ES-I3 (cell line): ENCODE measurements at regions not wholly inside any gene's neighbourhood (a gene's known extent, or its start where the extent isn't known, plus 50 kb on each side); places are given as distances from the start of the nearest gene placed in this dataset.
"Not testable (repeated sequence)": the region's sequence is repeated elsewhere in the genome, so short reads cannot be mapped to it uniquely, and the experiment has no call there.

ENCODE experiments used
- H3K36me3 ChIP-seq: 2 replicates; pipeline ENCODE4 v1.6.1; 2013; ENCODE audit warnings: mild to moderate bottlenecking, low read length, control low read depth, moderate library complexity; ENCODE audit not compliant: insufficient read depth
- H3K4me1 ChIP-seq: 2 replicates; pipeline ENCODE4 v1.6.1; 2013; ENCODE audit warnings: mild to moderate bottlenecking, control low read depth, low read length; ENCODE audit not compliant: insufficient read depth
- H3K9ac ChIP-seq: 2 replicates; pipeline ENCODE4 v1.6.1; 2013; ENCODE audit warnings: low read depth, mild to moderate bottlenecking, low read length, moderate library complexity
- H3K9me3 ChIP-seq: 2 replicates; pipeline ENCODE4 v1.6.1; 2013; ENCODE audit warnings: mild to moderate bottlenecking, low read length, moderate library complexity; ENCODE audit not compliant: control insufficient read depth, insufficient read depth

GRCh38 chr4:131610517-131610916 is 1538.6 kb upstream of the PCDH10 start:
- not testable (repeated sequence) for H3K9me3 ChIP-seq, H3K9ac ChIP-seq, H3K36me3 ChIP-seq, H3K4me1 ChIP-seq

- Histone ChIP-seq H3K9ac (no peak overlapping the region), H3K9me3 (no peaks in the 10 kb centered on the region), H3K36me3 (no peaks in the 10 kb centered on the region), H3K4me1 (no peaks in the 10 kb centered on the region)
These were observed 1535.8 kb upstream of the PCDH10 start for GRCh38 chr4:131613086-131613823.

- no peaks in the 10 kb centered on the region for H3K4me1 ChIP-seq
- H3K9me3 ChIP-seq: no peaks in the 10 kb centered on the region
- H3K9ac ChIP-seq: no peak overlapping the region
- H3K36me3 ChIP-seq: no peaks in the 10 kb centered on the region
These were observed 1535.3 kb upstream of the PCDH10 start for GRCh38 chr4:131613824-131614216.

- Histone ChIP-seq H3K36me3 (no peaks in the 10 kb centered on the region), H3K9ac (no peak overlapping the region), H3K4me1 (no peaks in the 10 kb centered on the region), H3K9me3 (peaks cover 4% of the 10 kb centered on the region)
These were observed 1516.2 kb upstream of the PCDH10 start for GRCh38 chr4:131632877-131633276.

- Histone ChIP-seq H3K4me1 (no peaks in the 10 kb centered on the region), H3K9me3 (peaks cover 4% of the 10 kb centered on the region), H3K36me3 (no peaks in the 10 kb centered on the region), H3K9ac (no peak overlapping the region)
These were observed 1513.9 kb upstream of the PCDH10 start for GRCh38 chr4:131635191-131635590.

- H3K9ac ChIP-seq: no peak overlapping the region
These were observed 1510.3 kb upstream of the PCDH10 start for GRCh38 chr4:131638781-131639180.

GRCh38 chr4:131644619-131645018 is 1504.5 kb upstream of the PCDH10 start:
- H3K9ac ChIP-seq: no peak overlapping the region
- H3K36me3 ChIP-seq: no peaks in the 10 kb centered on the region
- no peaks in the 10 kb centered on the region for H3K4me1 ChIP-seq
- H3K9me3 ChIP-seq: no peaks in the 10 kb centered on the region

More at GRCh38 chr4:131638781-131639180, 1510.3 kb upstream of the PCDH10 start:
- Histone ChIP-seq H3K4me1 (no peaks in the 10 kb centered on the region), H3K36me3 (no peaks in the 10 kb centered on the region), H3K9me3 (no peaks in the 10 kb centered on the region)

GRCh38 chr4:131649227-131649626 is 1499.9 kb upstream of the PCDH10 start:
- no peaks in the 10 kb centered on the region for H3K9me3 ChIP-seq
- H3K9ac ChIP-seq: no peak overlapping the region
- no peaks in the 10 kb centered on the region for H3K36me3 ChIP-seq
- no peaks in the 10 kb centered on the region for H3K4me1 ChIP-seq

- H3K9me3 ChIP-seq: no peaks in the 10 kb centered on the region
- H3K36me3 ChIP-seq: no peaks in the 10 kb centered on the region
- no peaks in the 10 kb centered on the region for H3K4me1 ChIP-seq
- H3K9ac ChIP-seq: no peak overlapping the region
These were observed 1498.1 kb upstream of the PCDH10 start for GRCh38 chr4:131650951-131651350.

- not testable (repeated sequence) for H3K36me3 ChIP-seq, H3K9ac ChIP-seq, H3K9me3 ChIP-seq, H3K4me1 ChIP-seq
These were observed 1465.8 kb upstream of the PCDH10 start for GRCh38 chr4:131683314-131683713.

- H3K9ac ChIP-seq: no peak overlapping the region
- no peaks in the 10 kb centered on the region for H3K9me3 ChIP-seq
- H3K36me3 ChIP-seq: no peaks in the 10 kb centered on the region
- no peaks in the 10 kb centered on the region for H3K4me1 ChIP-seq
These were observed 1427.2 kb upstream of the PCDH10 start for GRCh38 chr4:131721883-131722282.

GRCh38 chr4:131723069-131723468 is 1426.0 kb upstream of the PCDH10 start:
- H3K9ac ChIP-seq, H3K4me1 ChIP-seq: not testable (repeated sequence)

GRCh38 chr4:131724847-131725246 is 1424.2 kb upstream of the PCDH10 start:
- not testable (repeated sequence) for H3K9me3 ChIP-seq, H3K36me3 ChIP-seq, H3K4me1 ChIP-seq
- H3K9ac ChIP-seq: peak overlapping the region; percentile 33; the same call in 1 of the 2 replicates

More at GRCh38 chr4:131723069-131723468, 1426.0 kb upstream of the PCDH10 start:
- H3K9me3 ChIP-seq, H3K36me3 ChIP-seq: not testable (repeated sequence)

- not testable (repeated sequence) for H3K36me3 ChIP-seq, H3K9me3 ChIP-seq, H3K9ac ChIP-seq, H3K4me1 ChIP-seq
These were observed 1423.6 kb upstream of the PCDH10 start for GRCh38 chr4:131725521-131725920.

- H3K36me3 ChIP-seq, H3K4me1 ChIP-seq, H3K9me3 ChIP-seq, H3K9ac ChIP-seq: not testable (repeated sequence)
These were observed 1422.2 kb upstream of the PCDH10 start for GRCh38 chr4:131726940-131727339.

GRCh38 chr4:131727418-131727817 is 1421.7 kb upstream of the PCDH10 start:
- not testable (repeated sequence) for H3K9me3 ChIP-seq, H3K9ac ChIP-seq, H3K36me3 ChIP-seq, H3K4me1 ChIP-seq
